ENCODE measurements at regions not wholly inside any gene's neighbourhood (a gene's known extent, or its start where the extent isn't known, plus 50 kb on each side); places are given as distances from the start of the nearest gene placed in this dataset.

- no peak overlapping the region for H3K27ac ChIP-seq (ENCODE audit: low read length)
- no peaks in the 10 kb centered on the region for H3K9me3 ChIP-seq (replicated peaks; ENCODE audit: control insufficient read depth, low read depth, low read length)
- no peak overlapping the region for H3K4me3 ChIP-seq (ENCODE audit: low read length)
- DNase-seq: peak; percentile 55
- no peaks in the 10 kb centered on the region for H3K36me3 ChIP-seq (ENCODE audit: control insufficient read depth, insufficient read depth, low read length)
- no peaks in the 10 kb centered on the region for H3K27me3 ChIP-seq (ENCODE audit: control insufficient read depth, insufficient read depth, low read length)
- no peaks in the 10 kb centered on the region for H3K4me1 ChIP-seq (ENCODE audit: control insufficient read depth, insufficient read depth, low read length)
- 25% methylated on average over 1 of the region's 3 CpGs for WGBS (ENCODE audit: insufficient coverage)
These were observed 276.5 kb upstream of the AMIGO2 start for GRCh38 chr12:47356129-47356700.

GRCh38 chr12:47353508-47353907, 273.7 kb upstream of the AMIGO2 start:
- WGBS (ENCODE audit: insufficient coverage): 75% methylated on average over 6 of the region's 6 CpGs
- Histone ChIP-seq H3K27me3 (ENCODE audit: control insufficient read depth, insufficient read depth, low read length) (no peaks in the 10 kb centered on the region), H3K36me3 (ENCODE audit: control insufficient read depth, insufficient read depth, low read length) (no peaks in the 10 kb centered on the region), H3K9me3 (replicated peaks; ENCODE audit: control insufficient read depth, low read depth, low read length) (no peaks in the 10 kb centered on the region), H3K27ac (ENCODE audit: low read length) (no peak overlapping the region), H3K4me1 (ENCODE audit: control insufficient read depth, insufficient read depth, low read length) (no peaks in the 10 kb centered on the region), H3K4me3 (ENCODE audit: low read length) (no peak overlapping the region)
- DNase-seq: no peak

- no peaks in the 10 kb centered on the region for H3K4me1 ChIP-seq (ENCODE audit: control insufficient read depth, insufficient read depth, low read length)
- no peak overlapping the region for H3K27ac ChIP-seq (ENCODE audit: low read length)
- H3K9me3 ChIP-seq (replicated peaks; ENCODE audit: control insufficient read depth, low read depth, low read length): no peaks in the 10 kb centered on the region
- no peaks in the 10 kb centered on the region for H3K36me3 ChIP-seq (ENCODE audit: control insufficient read depth, insufficient read depth, low read length)
- no peak overlapping the region for H3K4me3 ChIP-seq (ENCODE audit: low read length)
- no peak for DNase-seq
- WGBS (ENCODE audit: insufficient coverage): no CpG with 5 or more reads among the region's 2 CpGs
- H3K27me3 ChIP-seq (ENCODE audit: control insufficient read depth, insufficient read depth, low read length): no peaks in the 10 kb centered on the region
These were observed 272.3 kb upstream of the AMIGO2 start for GRCh38 chr12:47352067-47352466.

- WGBS (ENCODE audit: insufficient coverage): no CpG with 5 or more reads among the region's 2 CpGs
These were observed 271.8 kb upstream of the AMIGO2 start for GRCh38 chr12:47351526-47351925.

GRCh38 chr12:47350062-47350408, 270.3 kb upstream of the AMIGO2 start:
- Histone ChIP-seq H3K4me3 (ENCODE audit: low read length) (no peak overlapping the region), H3K27me3 (ENCODE audit: control insufficient read depth, insufficient read depth, low read length) (no peaks in the 10 kb centered on the region), H3K36me3 (ENCODE audit: control insufficient read depth, insufficient read depth, low read length) (no peaks in the 10 kb centered on the region), H3K9me3 (replicated peaks; ENCODE audit: control insufficient read depth, low read depth, low read length) (no peaks in the 10 kb centered on the region), H3K4me1 (ENCODE audit: control insufficient read depth, insufficient read depth, low read length) (no peaks in the 10 kb centered on the region), H3K27ac (ENCODE audit: low read length) (no peak overlapping the region)
- no peak for DNase-seq

More at GRCh38 chr12:47351526-47351925, 271.8 kb upstream of the AMIGO2 start:
- Histone ChIP-seq H3K27me3 (ENCODE audit: control insufficient read depth, insufficient read depth, low read length) (no peaks in the 10 kb centered on the region), H3K4me1 (ENCODE audit: control insufficient read depth, insufficient read depth, low read length) (no peaks in the 10 kb centered on the region), H3K4me3 (ENCODE audit: low read length) (no peak overlapping the region), H3K27ac (ENCODE audit: low read length) (no peak overlapping the region), H3K9me3 (replicated peaks; ENCODE audit: control insufficient read depth, low read depth, low read length) (no peaks in the 10 kb centered on the region), H3K36me3 (ENCODE audit: control insufficient read depth, insufficient read depth, low read length) (no peaks in the 10 kb centered on the region)
- DNase-seq: no peak

GRCh38 chr12:47349137-47350061, 269.6 kb upstream of the AMIGO2 start:
- H3K27ac ChIP-seq (ENCODE audit: low read length): no peak overlapping the region
- H3K9me3 ChIP-seq (replicated peaks; ENCODE audit: control insufficient read depth, low read depth, low read length): no peaks in the 10 kb centered on the region
- H3K36me3 ChIP-seq (ENCODE audit: control insufficient read depth, insufficient read depth, low read length): no peaks in the 10 kb centered on the region
- H3K4me1 ChIP-seq (ENCODE audit: control insufficient read depth, insufficient read depth, low read length): no peaks in the 10 kb centered on the region
- DNase-seq: no peak
- WGBS (ENCODE audit: insufficient coverage): 51% methylated on average over 2 of the region's 5 CpGs
- no peak overlapping the region for H3K4me3 ChIP-seq (ENCODE audit: low read length)
- H3K27me3 ChIP-seq (ENCODE audit: control insufficient read depth, insufficient read depth, low read length): no peaks in the 10 kb centered on the region

GRCh38 chr12:47348206-47348605, 268.4 kb upstream of the AMIGO2 start:
- H3K36me3 ChIP-seq (ENCODE audit: control insufficient read depth, insufficient read depth, low read length): no peaks in the 10 kb centered on the region
- no peaks in the 10 kb centered on the region for H3K27me3 ChIP-seq (ENCODE audit: control insufficient read depth, insufficient read depth, low read length)
- no peaks in the 10 kb centered on the region for H3K4me1 ChIP-seq (ENCODE audit: control insufficient read depth, insufficient read depth, low read length)
- H3K4me3 ChIP-seq (ENCODE audit: low read length): no peak overlapping the region
- no peak for DNase-seq
- H3K27ac ChIP-seq (ENCODE audit: low read length): no peak overlapping the region
- no peaks in the 10 kb centered on the region for H3K9me3 ChIP-seq (replicated peaks; ENCODE audit: control insufficient read depth, low read depth, low read length)
- WGBS (ENCODE audit: insufficient coverage): no CpG with 5 or more reads among the region's 1 CpG

GRCh38 chr12:47346251-47347019, 266.7 kb upstream of the AMIGO2 start:
- no CpG with 5 or more reads among the region's 4 CpGs for WGBS (ENCODE audit: insufficient coverage)
- Histone ChIP-seq H3K9me3 (replicated peaks; ENCODE audit: control insufficient read depth, low read depth, low read length) (no peaks in the 10 kb centered on the region), H3K27ac (ENCODE audit: low read length) (no peak overlapping the region), H3K4me1 (ENCODE audit: control insufficient read depth, insufficient read depth, low read length) (no peaks in the 10 kb centered on the region), H3K27me3 (ENCODE audit: control insufficient read depth, insufficient read depth, low read length) (no peaks in the 10 kb centered on the region), H3K36me3 (ENCODE audit: control insufficient read depth, insufficient read depth, low read length) (no peaks in the 10 kb centered on the region), H3K4me3 (ENCODE audit: low read length) (no peak overlapping the region)
- DNase-seq: no peak

GRCh38 chr12:47343684-47344567, 264.2 kb upstream of the AMIGO2 start:
- no peak overlapping the region for H3K4me3 ChIP-seq (ENCODE audit: low read length)
- H3K9me3 ChIP-seq (replicated peaks; ENCODE audit: control insufficient read depth, low read depth, low read length): no peaks in the 10 kb centered on the region
- no peak overlapping the region for H3K27ac ChIP-seq (ENCODE audit: low read length)
- H3K27me3 ChIP-seq (ENCODE audit: control insufficient read depth, insufficient read depth, low read length): no peaks in the 10 kb centered on the region
- no peaks in the 10 kb centered on the region for H3K36me3 ChIP-seq (ENCODE audit: control insufficient read depth, insufficient read depth, low read length)
- 44% methylated on average over 1 of the region's 2 CpGs for WGBS (ENCODE audit: insufficient coverage)
- DNase-seq: no peak
- no peaks in the 10 kb centered on the region for H3K4me1 ChIP-seq (ENCODE audit: control insufficient read depth, insufficient read depth, low read length)

Measured in muscle of leg (tissue), 3 donors.